PFSK-1 (cell line): ENCODE measurements at regions not wholly inside any gene's neighbourhood (a gene's known extent, or its start where the extent isn't known, plus 50 kb on each side); places are given as distances from the start of the nearest gene placed in this dataset.

Experiments used
- FOXP2 ChIP-seq: optimal IDR thresholded peaks from 2 replicates; pipeline ENCODE3; 2011; ENCODE audit warnings: borderline replicate concordance, control low read depth, inconsistent platforms; ENCODE audit not compliant: insufficient read depth; ENCODE audit errors: extremely low read length, extremely low read depth
- POLR2AphosphoS5 ChIP-seq: IDR thresholded peaks from 2 replicates; pipeline ENCODE4 v1.6.1; 2012; ENCODE audit warnings: low read depth, mild to moderate bottlenecking, control low read depth, low read length, moderate library complexity
- REST ChIP-seq, 2 experiments: IDR thresholded peaks; 2 replicates each; pipeline versions ENCODE4 v1.6.1 to v1.8.0; 2011 to 2012; ENCODE audit warnings: low read depth in 2 of 2, low read length in 2 of 2, control low read depth in 1 of 2, inconsistent platforms in 1 of 2, mild to moderate bottlenecking in 1 of 2, moderate library complexity in 1 of 2; ENCODE audit not compliant: insufficient read depth in 1 of 2
- SIN3A ChIP-seq: IDR thresholded peaks from 2 replicates; pipeline ENCODE4 v1.6.1; 2012; ENCODE audit warnings: mild to moderate bottlenecking, low read length, moderate library complexity, borderline replicate concordance; ENCODE audit not compliant: insufficient read depth
- TAF1 ChIP-seq: IDR thresholded peaks from 2 replicates; pipeline ENCODE4 v1.6.1; 2012; ENCODE audit warnings: low read length, control low read depth, borderline replicate concordance; ENCODE audit not compliant: insufficient read depth

DNA sequence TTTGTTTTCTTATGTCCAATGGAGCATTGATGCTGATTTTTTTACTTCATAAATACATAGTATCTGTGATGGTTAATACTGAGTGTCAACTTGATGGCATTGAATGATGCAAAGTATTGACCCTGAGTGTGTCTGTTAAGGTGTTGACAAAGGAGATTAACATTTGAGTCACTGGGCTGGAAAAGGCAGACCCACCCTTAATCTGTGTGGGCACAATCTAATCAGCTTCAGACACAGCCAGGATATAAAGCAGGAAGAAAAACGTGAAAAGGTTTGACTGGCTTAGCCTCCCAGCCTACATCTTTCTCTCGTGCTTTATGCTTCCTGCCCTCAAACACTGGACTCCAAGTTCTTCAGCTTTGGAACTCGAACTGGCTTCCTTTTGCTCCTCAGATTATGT lies 230.6 kb upstream of the SPRY1 start:
- TF ChIP-seq POLR2AphosphoS5 (no peak), REST (IDR thresholded peaks at IDR 0.05; ENCODE audit: insufficient read depth in 1 of 2, low read depth in 2 of 2, low read length in 2 of 2) (no peak), TAF1 (no peak)

DNA sequence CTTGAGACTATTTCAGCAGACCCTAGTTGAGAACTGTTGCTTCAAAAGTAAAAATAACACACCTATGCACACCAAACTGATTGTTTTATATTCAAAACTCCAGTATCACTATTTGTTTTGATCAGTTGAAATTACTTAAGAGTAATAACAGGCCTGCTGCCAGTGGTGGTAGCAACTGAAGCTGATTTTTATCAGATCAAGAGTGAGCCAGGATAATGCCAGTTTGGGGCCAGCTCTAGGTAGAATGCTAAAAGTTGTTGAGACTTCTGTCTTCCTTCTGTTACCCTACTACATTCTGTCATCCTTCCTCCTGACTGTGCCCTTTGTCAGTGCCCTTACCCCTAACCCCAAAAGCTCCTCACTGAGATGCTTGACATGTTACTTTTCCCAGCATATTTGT lies 228.7 kb upstream of the SPRY1 start:
- TF ChIP-seq POLR2AphosphoS5 (no peak), REST (IDR thresholded peaks at IDR 0.05; ENCODE audit: insufficient read depth in 1 of 2, low read depth in 2 of 2, low read length in 2 of 2) (no peak), FOXP2 (no peak), TAF1 (no peak), SIN3A (no peak)

DNA sequence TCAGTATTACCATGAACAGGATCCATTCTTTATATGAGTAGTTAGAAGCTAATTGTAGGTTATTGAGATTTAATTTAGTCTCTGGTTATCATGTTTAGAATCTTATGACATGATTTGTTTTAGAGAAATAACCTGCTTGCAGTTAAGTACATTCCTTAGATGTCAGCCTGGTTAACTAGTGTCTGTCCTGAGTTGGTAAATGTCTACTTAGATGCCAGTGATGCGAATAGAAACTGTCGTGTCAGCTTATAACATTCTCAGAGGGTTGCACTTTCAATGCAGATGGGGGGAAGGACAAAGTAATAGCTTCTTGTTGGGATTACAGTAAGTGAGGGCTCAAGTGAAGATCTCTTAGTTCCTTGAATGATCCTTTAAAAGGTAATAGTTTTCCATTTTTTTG lies 227.8 kb upstream of the SPRY1 start:
- TF ChIP-seq POLR2AphosphoS5 (no peak), TAF1 (no peak), FOXP2 (no peak), SIN3A (no peak), REST (IDR thresholded peaks at IDR 0.05; ENCODE audit: insufficient read depth in 1 of 2, low read depth in 2 of 2, low read length in 2 of 2) (no peak)

- TF ChIP-seq TAF1, result no peak
- no peak for TF ChIP-seq REST (IDR thresholded peaks at IDR 0.05; ENCODE audit: insufficient read depth in 1 of 2, low read depth in 2 of 2, low read length in 2 of 2)
- TF ChIP-seq FOXP2, result no peak
- TF ChIP-seq SIN3A, result no peak
Observed at GRCh38 chr4:123170843-123171242, 225.8 kb upstream of the SPRY1 start.

- no peak for TF ChIP-seq POLR2AphosphoS5
- no peak for TF ChIP-seq TAF1
- TF ChIP-seq FOXP2, result no peak
- no peak for TF ChIP-seq SIN3A
- no peak for TF ChIP-seq REST (IDR thresholded peaks at IDR 0.05; ENCODE audit: insufficient read depth in 1 of 2, low read depth in 2 of 2, low read length in 2 of 2)
Observed at GRCh38 chr4:123176605-123177004, 220.0 kb upstream of the SPRY1 start.
